Fibroblast of villous mesenchyme (primary cell): ENCODE measurements at regions not wholly inside any gene's neighbourhood (a gene's known extent, or its start where the extent isn't known, plus 50 kb on each side); places are given as distances from the start of the nearest gene placed in this dataset.

Experiments used
- DNase-seq: peaks from one replicate; pipeline ENCODE4 v3.0.0-alpha.2; 2010; ENCODE audit warnings: low read depth
- H3K4me3 ChIP-seq: 2 replicates; pipeline ENCODE4 v1.5.1; 2011; ENCODE audit warnings: low read depth, mild to moderate bottlenecking, low read length
- CTCF ChIP-seq: IDR thresholded peaks from 2 replicates; pipeline ENCODE4 v1.5.1; 2012; ENCODE audit warnings: low read depth, mild to moderate bottlenecking, low read length; ENCODE audit not compliant: insufficient read depth

- H3K4me3 ChIP-seq: no peak overlapping the region
- TF ChIP-seq CTCF: no peak
- DNase-seq: no peak
Observed at GRCh38 chr13:33940256-33940655, 122.3 kb downstream of the RFC3 start.

- H3K4me3 ChIP-seq: no peak overlapping the region
- peak; percentile 10 for DNase-seq
- no peak for TF ChIP-seq CTCF
Observed at GRCh38 chr13:33940898-33941297, 122.9 kb downstream of the RFC3 start.

- no peak for TF ChIP-seq CTCF
- DNase-seq: no peak
- H3K4me3 ChIP-seq: no peak overlapping the region
Observed at GRCh38 chr13:33945477-33945876, 127.5 kb downstream of the RFC3 start.

- TF ChIP-seq CTCF: no peak
- no peak overlapping the region for H3K4me3 ChIP-seq
- DNase-seq: peak; percentile 12
Observed at GRCh38 chr13:33953203-33953602, 135.3 kb downstream of the RFC3 start.

GRCh38 chr13:33953781-33954180, 135.8 kb downstream of the RFC3 start:
- peak; percentile 1 for DNase-seq
- no peak for TF ChIP-seq CTCF
- no peak overlapping the region for H3K4me3 ChIP-seq

- TF ChIP-seq CTCF: no peak
- DNase-seq: no peak
- no peak overlapping the region for H3K4me3 ChIP-seq
Observed at GRCh38 chr13:33956346-33956745, 138.4 kb downstream of the RFC3 start.

- no peak for DNase-seq
- no peak overlapping the region for H3K4me3 ChIP-seq
- no peak for TF ChIP-seq CTCF
Observed at GRCh38 chr13:33957497-33957905, 139.6 kb downstream of the RFC3 start.
